Cardiac septum (tissue), 1 donor: ENCODE measurements at regions not wholly inside any gene's neighbourhood (a gene's known extent, or its start where the extent isn't known, plus 50 kb on each side); places are given as distances from the start of the nearest gene placed in this dataset.

Experiments
- DNase-seq: peaks from one replicate; pipeline ENCODE4 v3.0.0-alpha.2; 2020; ENCODE audit warnings: low spot score
- intact Hi-C: fragments of 100-400 bp; cut with DNase I; formaldehyde crosslinking; loops from one replicate; pipeline ENCODE4 v1.14.0; 2022
- donor health status: DM: no; HTN: no; CAD: no.

DNA sequence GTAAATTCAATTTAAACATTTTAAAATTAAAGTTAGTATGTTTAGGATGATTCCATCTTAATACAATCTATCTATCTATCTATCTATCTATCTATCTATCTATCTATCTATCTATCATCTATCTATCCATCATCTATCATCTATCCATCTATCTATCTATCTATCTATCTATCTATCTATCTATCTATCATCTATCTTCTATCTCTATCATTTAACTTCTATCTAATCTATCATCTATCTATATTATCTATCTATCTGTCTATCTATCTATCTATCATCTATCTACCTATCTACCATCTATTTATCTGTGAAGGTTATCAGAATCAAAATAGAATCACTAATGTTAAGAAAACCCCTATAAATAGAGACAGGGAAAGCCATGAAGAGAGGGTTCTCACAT, 78.3 kb downstream of the RAMP3 start:
- intact Hi-C loops = no loop called here
- no peak for DNase-seq

- DNase-seq = no peak
- intact Hi-C loops = no loop called here
Measured at GRCh38 chr7:45236666-45237065, 79.1 kb downstream of the RAMP3 start.

DNA sequence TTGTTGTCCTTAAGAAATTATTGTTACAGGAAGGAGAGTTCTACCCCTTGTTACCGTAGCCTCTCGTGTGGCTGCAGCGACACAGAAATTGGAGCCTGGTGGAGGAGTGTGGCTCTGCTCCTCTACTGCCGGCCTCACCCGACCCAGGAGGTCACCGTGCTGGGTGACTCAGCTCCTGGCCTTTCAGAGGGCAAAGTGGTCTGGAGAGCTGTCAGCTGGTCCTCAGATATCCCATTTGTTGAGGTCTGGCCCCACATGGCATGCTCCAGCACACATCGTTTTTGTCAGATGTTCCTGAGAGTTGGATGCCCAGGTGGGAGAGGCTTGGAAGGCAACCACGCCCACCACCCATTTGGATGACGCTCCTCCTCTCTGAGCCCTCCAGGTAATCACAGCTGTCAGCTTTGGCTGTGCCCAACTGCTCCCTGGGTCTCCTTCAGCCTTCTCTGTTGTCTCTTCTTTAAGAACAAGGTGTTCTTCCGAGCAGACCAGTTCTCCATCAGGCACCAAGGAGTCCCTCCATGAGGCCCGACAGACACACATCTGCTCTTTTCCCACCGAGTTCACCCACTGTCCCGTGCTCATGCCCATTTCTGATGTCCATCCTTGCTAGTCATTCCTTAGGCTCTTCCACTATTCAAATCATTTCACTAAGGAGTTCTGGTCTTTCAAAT, 80.3 kb downstream of the RAMP3 start:
- intact Hi-C loops = no loop called here
- DNase-seq = no peak

- no peak for DNase-seq
- intact Hi-C loops = no loop called here
Measured at GRCh38 chr7:45238806-45239205, 81.2 kb downstream of the RAMP3 start.

GRCh38 chr7:45239486-45239885, 81.9 kb downstream of the RAMP3 start:
- intact Hi-C loops = no loop called here

GRCh38 chr7:45240273-45240771, 82.7 kb downstream of the RAMP3 start:
- DNase-seq = no peak

More at GRCh38 chr7:45239486-45239885, 81.9 kb downstream of the RAMP3 start:
- DNase-seq = no peak

DNA sequence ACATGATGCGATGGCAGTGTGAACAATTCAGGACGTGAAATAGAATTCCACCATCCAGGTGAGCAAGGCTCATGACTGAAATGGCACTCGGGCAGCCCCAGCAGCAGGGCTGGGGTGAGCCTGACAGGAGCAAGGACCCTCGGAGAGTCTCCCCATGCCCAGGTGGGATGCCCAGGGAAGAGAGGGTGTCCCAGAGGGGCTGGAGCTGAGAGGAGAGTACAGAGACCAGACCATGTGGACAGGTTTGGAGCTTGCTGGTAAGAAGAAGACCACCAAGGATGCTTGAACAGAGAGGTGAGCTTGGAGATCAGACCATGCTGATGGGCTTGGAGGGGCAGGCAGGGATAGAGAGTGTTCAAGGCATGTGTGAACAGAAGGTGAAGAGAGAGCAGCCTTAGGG, 83.3 kb downstream of the RAMP3 start:
- intact Hi-C loops = loop anchor here (5.0 kb wide), 1 partner anchor 84 kb away; the partner anchor contains the start of gene RAMP3
- no peak for DNase-seq

More at GRCh38 chr7:45240273-45240771, 82.7 kb downstream of the RAMP3 start:
- intact Hi-C loops = loop anchor here (5.0 kb wide), 1 partner anchor 83 kb away; the partner anchor contains the start of gene RAMP3

DNA sequence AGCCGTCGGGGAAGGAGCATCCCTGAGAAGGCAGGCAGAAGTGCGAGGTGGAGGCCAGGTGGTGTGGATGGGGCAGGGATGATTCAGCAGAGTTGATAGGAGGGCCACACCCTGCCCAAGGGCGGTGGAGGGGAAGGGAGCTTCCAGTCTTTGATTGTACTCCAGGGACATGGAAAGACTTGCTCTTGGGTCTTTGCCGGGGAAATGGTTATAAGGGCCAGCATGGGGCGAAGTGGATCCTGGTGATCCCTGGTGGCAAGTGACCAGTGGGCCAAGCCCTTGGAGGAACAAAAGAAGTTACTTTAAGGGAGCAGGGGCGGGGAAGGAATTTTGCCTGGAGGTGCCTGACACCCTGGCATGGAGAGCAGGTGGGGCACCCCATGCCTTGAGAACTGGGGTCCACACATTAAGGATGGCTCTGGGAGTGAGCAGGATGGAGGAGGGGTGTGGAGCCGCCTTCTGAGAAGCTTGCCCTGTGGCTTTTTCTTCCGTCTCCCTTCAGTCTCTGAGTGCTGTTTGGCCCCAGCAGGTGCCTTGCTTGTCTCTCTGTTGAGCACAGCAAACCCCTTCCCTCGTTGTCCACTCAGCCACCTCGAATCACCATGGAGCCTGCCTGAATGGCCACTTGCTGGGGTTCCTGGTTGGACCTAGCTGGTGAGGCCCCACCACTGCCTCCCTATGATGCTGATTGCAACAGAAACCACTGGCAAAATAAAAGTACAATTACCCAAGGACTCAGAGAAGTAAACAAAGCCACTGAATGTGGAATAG, 83.9 kb downstream of the RAMP3 start:
- no peak for DNase-seq

DNA sequence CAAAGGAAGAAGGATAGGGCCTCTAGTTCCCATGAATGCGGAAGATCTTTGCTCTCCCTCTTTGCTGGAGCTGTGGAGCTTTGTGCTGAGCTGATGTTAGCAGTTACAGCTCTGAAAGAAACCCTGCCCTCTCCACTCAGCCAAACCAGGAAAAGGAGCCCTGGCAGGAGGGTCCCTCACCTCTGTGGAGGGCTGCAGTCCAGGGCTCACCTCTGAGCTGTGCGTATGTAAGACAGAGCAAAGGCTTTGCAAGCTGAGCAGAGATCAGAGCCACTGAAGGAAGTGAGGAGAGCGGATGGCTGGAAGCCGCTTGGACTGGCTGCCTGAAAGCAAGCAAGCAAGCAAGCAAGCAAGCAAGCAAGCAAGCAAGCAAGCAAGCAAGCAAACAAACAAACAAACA, 84.7 kb downstream of the RAMP3 start:
- intact Hi-C loops = loop anchor here (5.0 kb wide), 1 partner anchor 85 kb away; the partner anchor contains the start of gene RAMP3
- no peak for DNase-seq

More for the DNA sequence above, 83.9 kb downstream of the RAMP3 start:
- intact Hi-C loops = loop anchor here (5.0 kb wide), 1 partner anchor 84 kb away; the partner anchor contains the start of gene RAMP3

DNA sequence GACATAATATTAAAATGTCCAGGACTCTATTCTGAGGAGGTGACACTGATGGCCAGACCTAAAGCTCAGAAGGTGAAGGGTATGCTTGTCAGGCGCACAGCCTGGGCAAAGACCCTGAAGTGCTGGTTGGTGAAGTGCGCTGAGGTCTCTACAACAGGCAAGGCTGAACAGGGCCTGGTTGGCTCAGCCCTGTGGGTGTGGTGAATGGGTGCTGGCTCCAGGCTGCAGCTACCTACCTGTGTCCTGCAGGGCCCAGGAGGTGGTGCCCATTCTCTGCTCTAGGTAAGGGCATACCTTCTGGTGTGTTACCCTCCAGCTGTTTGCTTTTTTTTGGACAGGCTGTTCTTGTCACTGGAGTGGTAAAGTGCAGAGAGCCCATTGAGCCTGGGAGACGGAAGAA, 85.1 kb downstream of the RAMP3 start:
- DNase-seq = no peak
- intact Hi-C loops = loop anchor here (5.0 kb wide), 1 partner anchor 85 kb away; the partner anchor contains the start of gene RAMP3

DNA sequence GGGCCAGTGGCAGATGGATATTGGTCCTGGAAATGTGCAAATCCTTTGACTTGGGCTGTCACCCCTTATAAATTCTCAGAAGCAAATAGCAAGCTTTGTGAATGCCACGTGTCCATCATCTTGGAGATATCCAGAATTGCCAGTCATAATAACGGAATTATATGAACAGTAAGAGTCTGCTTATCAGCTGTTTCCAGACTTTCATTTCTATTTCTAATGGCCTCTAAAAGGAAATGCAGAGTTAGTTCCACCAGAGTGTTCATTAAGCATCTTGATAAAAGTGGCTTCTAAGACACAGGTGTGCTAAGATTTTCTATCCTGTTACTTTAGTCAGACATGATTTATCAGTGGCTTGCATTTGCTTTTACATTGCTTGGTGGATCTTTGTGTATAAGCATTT, 87.4 kb downstream of the RAMP3 start:
- intact Hi-C loops = loop anchor here (5.0 kb wide), 1 partner anchor 88 kb away; the partner anchor contains the start of gene RAMP3
- no peak for DNase-seq

DNA sequence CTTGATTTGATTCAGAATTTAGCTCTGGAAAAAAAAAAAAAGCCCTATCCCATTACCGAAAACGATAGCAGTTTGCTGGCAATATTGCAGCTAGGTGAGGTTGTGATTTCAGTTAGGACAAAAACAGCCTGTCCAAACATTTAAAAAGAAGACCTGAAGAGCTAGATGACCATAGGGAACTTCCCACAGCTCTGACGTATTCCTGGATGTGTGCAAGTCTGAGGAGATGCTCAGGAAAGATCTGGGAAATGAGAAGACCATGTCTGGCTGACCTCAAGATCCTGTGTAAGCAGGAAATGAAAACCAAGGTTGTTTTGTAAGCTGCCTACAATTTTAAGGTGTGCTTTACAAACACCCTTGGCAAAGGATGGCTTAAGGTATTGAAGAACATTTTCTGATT, 88.7 kb downstream of the RAMP3 start:
- DNase-seq = no peak
- intact Hi-C loops = no loop called here

DNA sequence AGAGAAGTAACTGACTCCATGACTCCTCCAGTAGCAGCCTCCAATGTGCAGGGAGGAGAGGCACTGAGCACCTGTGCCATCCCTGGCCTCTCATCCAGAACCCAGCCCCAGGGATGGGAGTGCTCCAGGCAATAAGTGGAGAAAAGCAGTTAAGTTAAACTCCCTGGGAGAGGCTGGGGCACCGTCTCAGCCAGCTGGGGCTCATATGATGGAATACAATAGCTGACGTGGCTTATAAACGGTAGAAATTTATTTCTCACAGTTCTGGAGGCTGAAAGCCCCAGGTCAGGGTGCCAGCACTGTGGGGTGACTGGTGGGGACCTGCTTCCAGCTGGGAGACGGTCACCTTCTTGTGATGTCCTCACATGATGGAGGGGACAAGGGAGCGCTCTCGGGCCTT, 94.7 kb downstream of the RAMP3 start:
- intact Hi-C loops = no loop called here
- no peak for DNase-seq

GRCh38 chr7:45252857-45253256, 95.3 kb downstream of the RAMP3 start:
- intact Hi-C loops = no loop called here
- DNase-seq = no peak

DNA sequence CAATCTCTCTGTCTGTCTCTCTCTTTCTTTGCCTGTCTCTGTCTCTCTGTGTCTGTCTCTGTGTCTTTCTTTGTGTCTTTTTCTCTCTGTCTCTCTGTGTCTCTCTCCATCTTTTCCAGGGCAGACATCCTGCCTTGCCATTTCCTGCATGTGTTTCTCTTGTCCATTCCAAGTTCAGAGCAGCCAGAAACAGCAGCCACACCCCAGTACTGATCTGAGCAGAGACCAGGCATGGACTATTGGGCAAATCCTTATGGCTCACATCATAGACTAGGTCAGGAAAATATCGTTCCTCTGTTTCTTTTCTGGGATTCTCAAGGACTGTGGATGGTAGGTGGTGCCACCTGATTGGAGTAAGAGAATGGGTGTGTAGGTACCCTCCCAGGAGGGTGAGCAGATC, 95.8 kb downstream of the RAMP3 start:
- intact Hi-C loops = no loop called here
- no peak for DNase-seq

- intact Hi-C loops = no loop called here
Measured at GRCh38 chr7:45255187-45255586, 97.6 kb downstream of the RAMP3 start.

GRCh38 chr7:45256309-45256708, 98.7 kb downstream of the RAMP3 start:
- intact Hi-C loops = no loop called here
- DNase-seq = no peak

More at GRCh38 chr7:45255187-45255586, 97.6 kb downstream of the RAMP3 start:
- DNase-seq = no peak

DNA sequence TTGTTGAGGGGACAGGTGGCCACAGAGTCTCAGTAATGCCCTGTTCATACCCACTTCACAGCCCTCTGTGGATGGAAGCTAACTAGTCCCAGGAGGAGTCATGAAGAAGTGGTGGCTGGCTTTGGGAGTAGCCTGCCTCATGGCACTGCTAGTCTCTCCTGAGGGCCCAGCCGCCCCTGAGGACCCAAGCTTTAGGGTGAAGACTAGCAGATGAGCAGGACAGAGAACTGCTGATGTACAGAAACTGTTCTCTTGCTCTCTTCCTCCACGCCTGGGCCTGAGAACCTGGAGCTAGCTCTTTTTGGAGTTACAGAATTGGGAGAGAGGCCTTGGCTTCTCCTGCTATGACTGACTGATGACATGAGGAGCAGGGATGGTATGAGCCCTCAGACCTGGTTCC, 99.2 kb downstream of the RAMP3 start:
- DNase-seq = no peak
- intact Hi-C loops = no loop called here

DNA sequence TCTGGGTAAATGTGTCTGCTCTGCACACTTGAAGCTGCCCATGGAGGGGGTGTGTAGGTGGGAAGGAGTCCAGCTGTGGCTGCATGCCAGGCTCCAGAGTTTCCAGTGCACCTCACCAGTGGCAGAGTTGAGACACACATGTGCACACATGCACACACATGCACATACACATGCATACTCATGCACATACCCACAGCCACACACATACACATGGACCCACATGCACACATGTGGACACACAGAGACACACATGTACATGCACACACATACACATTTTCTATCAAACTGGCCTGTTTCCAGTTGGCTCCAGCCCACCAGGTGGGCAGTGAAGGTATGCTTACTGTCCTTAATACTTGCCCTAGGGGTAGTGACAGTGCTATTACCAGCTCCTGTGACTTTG, 99.7 kb downstream of the RAMP3 start:
- DNase-seq = no peak
- intact Hi-C loops = no loop called here

GRCh38 chr7:45258533-45259226, 101.1 kb downstream of the RAMP3 start:
- no peak for DNase-seq
- intact Hi-C loops = loop anchor here (1.0 kb wide), 1 partner anchor 103 kb away; no protein-coding TSS in a partner anchor
